Stimulated activated CD8-positive, alpha-beta memory T cell treated with anti-CD3 and anti-CD28 coated beads, Interleukin-12 subunit alpha, Interleukin-12 subunit beta, amount 100 ng/mL, for 24 hours (primary cell): ENCODE measurements at regions not wholly inside any gene's neighbourhood (a gene's known extent, or its start where the extent isn't known, plus 50 kb on each side); places are given as distances from the start of the nearest gene placed in this dataset.
A peak's percentile ranks its signal among the peaks of the same experiment; 100 is the strongest.
"Not testable (repeated sequence)": the region's sequence is repeated elsewhere in the genome, so short reads cannot be mapped to it uniquely, and the experiment has no call there.

Experiments
- DNase-seq: peaks from one replicate; pipeline ENCODE4 v3.0.0-alpha.2; 2020; ENCODE audit errors: extremely low read depth

DNA sequence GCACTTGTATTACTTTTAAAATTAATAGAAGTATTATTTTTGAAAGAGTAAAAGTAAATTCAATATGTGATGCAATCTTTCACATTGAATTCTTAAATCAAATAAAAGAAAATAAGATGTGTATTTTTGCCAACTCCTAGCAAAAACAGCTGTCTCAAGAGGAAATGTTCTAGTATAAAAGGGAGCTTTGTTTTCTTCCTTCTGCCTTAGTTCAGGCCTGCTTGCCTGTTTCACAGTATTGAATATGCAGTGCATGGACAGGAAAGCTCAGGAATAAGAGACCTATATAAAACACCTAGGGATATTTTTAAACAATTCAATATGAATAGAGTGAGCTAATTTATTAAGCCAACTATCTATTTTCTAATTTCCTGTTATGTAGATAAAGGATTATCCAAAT lies 294.8 kb upstream of the G2E3 start:
- no peak for DNase-seq

GRCh38 chr14:30266290-30266689 lies 292.7 kb upstream of the G2E3 start:
- DNase-seq: no peak

GRCh38 chr14:30267141-30267540 lies 291.8 kb upstream of the G2E3 start:
- no peak for DNase-seq

DNA sequence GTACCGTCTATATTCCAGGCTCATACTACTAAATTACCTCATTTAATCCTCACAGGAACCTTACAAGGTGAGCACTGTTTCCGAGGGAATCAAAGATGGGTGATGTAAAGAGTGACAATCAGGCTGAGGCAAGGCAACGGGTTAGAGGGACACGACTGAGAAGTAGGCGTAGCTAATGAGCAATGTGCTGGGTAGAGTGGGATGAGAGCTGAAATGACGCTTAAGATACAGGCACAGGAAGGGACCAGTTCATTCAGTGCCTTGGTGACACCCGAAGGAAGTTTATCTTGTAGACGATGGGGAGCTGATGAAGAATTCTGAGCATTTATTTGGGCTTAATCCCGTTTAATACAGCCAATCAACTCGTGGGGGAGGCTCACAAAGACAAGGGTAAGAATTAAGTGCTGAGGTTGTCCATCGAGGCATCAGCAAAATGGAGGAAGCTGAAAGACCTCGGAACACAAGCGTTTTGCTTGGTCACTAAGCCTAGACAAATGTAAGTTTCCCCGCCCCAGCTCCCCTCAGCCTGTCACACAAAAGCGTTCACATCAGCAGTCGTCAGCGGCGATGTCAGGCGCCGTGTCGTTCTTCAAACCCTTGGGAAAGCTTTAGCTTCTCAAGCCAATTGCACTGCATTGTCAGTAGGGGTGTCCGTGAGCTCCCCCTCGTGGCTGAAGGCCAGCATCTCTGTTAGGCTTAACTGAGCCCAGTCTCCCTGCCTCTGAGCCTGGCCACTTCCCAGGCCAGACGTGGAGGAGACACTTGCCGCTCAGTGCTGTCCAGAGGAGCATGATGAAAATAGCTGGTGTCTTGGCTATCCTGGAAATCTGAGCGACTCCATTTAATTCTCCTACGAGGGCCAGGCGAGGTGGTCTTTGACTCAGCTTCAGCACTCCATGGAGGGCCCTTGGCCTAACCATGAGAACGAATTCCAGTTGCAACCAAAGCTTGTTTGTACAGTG lies 288.5 kb upstream of the G2E3 start:
- DNase-seq: peak; percentile 19

GRCh38 chr14:30271811-30272323 lies 287.1 kb upstream of the G2E3 start:
- no peak for DNase-seq

GRCh38 chr14:30272848-30273832 lies 285.8 kb upstream of the G2E3 start:
- no peak for DNase-seq

DNA sequence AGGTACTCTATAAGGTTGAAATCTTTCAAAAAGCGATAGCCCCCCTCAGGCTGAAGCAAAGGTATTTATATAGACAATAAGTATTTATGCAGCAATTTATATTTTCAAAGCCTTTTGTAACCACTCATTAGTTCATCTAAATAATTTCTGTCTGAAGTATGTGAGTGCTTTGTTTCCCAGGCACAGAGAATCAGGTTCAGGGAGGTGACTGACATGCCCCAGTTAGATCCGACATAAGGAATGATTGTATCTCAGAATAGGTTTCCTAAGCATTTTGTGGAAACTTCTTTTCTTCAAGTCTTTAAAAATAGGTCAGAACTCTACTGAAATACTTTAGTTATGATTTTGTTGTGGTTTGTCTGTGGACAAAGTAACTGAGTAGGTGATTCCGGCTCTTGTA lies 283.4 kb upstream of the G2E3 start:
- DNase-seq: no peak

- no peak for DNase-seq
Measured at GRCh38 chr14:30277268-30277667, 281.7 kb upstream of the G2E3 start.

DNA sequence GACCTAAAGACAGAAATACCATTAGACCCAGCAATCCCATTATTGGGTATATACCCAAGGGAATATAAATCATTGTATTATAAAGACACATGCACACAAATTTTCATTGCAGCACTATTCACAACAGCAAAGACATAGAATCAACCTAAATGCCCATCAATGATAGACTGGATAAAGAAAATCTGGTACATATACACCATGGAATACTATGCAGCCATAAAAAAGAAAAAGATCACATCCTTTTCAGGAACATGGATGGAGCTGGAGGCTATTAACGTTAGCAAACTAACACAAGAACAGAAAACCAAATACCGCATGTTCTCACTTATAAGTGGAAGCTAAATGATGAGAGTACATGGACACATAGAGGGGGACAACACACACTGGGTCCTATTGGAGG lies 280.1 kb upstream of the G2E3 start:
- DNase-seq: not testable (repeated sequence)

GRCh38 chr14:30283822-30284446 lies 275.0 kb upstream of the G2E3 start:
- no peak for DNase-seq

- DNase-seq: no peak
Measured at GRCh38 chr14:30284808-30285207, 274.1 kb upstream of the G2E3 start.

GRCh38 chr14:30287579-30288445 lies 271.1 kb upstream of the G2E3 start:
- DNase-seq: no peak

DNA sequence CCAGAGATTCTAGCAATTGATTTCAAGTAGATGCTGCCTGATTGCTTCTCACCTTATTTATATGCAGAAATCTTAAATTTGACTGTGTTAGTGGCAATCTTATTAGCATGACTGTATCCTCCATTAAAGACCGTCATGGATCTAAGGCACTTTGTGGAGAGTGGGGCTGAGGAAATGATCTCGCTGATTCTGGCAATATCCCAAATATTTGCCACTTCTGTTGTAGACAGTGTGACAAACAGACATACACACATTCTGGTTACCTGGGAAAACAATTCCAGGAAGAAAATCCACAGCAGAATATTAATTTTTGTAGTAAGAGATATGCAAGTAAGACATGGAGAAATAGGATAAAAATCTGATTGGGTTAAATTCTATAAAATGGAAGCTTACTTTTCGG lies 269.0 kb upstream of the G2E3 start:
- DNase-seq: no peak

GRCh38 chr14:30291216-30291615 lies 267.7 kb upstream of the G2E3 start:
- DNase-seq: no peak

GRCh38 chr14:30292541-30292940 lies 266.4 kb upstream of the G2E3 start:
- no peak for DNase-seq

DNA sequence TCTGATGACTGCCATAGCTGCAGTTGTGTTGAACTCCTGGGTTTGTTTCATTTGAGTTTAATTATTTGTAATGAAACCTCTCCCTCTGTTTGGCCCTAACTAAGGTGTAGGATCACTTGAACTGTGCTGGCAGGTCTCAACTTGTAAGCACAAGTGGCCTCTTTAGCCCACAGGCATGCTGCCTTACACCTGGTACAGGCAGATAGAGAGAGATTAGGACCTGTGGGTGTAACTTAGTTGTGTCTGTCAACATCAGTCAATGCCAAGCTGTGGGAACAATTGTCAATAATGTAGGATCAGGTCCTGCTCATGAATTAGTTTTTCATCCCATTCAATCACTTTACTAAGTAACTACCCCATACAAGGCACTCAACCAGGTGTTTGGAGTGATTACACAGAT lies 263.0 kb upstream of the G2E3 start:
- no peak for DNase-seq

- DNase-seq: no peak
Measured at GRCh38 chr14:30296931-30297405, 262.0 kb upstream of the G2E3 start.

DNA sequence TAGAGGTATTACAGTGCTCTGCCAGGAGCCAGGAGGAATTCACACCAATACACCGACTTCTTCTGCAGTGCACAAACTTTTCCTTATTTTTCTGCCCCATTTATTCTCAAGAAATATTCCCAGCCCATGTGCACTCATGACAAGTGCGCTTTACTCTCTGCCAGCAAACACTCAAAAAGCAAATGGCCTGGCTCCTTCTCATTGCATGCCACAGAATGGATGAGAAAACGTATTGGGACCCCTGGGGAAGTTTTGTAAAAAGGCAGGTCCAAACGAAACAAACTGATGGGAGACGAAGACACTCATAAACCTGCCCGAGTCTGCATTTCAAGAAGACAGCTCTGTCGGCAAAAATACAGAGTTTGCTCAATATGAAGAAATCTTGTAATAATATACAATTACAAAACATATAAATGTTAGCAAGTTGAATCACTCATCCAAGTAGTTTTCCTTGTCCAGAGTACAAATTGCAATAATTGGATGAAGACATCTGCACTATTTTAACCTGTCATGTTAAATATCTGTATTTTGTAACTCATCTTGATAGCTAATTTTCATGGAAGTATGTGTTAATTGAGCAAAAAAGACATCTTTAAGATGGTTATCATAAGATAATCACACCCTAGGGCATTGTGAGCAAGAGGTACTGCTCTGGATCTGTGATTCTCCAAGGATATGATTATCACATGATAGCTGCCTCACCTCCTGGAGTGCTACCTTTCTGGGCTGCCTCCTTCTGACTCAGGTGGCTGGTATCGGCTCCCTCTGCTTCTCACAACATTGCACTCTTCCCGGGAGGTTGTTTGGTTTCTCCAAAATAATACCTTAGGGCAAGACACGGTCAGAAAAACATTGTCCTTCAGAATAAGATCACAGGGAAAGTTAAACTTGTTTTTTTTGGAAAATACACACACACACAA lies 260.8 kb upstream of the G2E3 start:
- DNase-seq: no peak

- DNase-seq: no peak
Measured at GRCh38 chr14:30299915-30300314, 259.0 kb upstream of the G2E3 start.

DNA sequence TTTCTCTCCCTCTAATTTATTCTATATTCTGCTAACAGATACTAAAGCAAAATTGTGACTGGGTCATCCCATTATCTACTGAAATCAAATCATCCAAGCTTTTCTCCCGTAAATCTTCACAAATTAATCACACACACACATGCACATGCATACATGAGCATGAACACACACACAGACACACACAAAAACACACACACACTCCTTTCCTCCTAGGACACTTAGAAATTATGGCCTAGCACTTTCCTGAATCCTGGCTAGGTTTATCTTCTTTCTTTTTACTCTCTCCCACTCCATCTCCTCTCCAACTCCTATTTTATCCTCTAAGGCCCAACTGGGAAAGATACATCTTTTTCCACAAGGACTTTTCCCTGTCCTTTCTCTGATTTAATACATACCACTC lies 255.6 kb upstream of the G2E3 start:
- no peak for DNase-seq
